22Rv1 (cell line): ENCODE measurements at regions not wholly inside any gene's neighbourhood (a gene's known extent, or its start where the extent isn't known, plus 50 kb on each side); places are given as distances from the start of the nearest gene placed in this dataset.

ENCODE experiments used
- CTCF ChIP-seq: fragments of 450-650 bp; IDR thresholded peaks from 2 replicates; pipeline ENCODE4 v1.5.1; 2017; ENCODE audit warnings: mild to moderate bottlenecking
- ZFX ChIP-seq: fragments of 450-650 bp; IDR thresholded peaks from 2 replicates; pipeline ENCODE4 v1.6.1; 2017; ENCODE audit warnings: antibody characterized with exemption, borderline replicate concordance

DNA sequence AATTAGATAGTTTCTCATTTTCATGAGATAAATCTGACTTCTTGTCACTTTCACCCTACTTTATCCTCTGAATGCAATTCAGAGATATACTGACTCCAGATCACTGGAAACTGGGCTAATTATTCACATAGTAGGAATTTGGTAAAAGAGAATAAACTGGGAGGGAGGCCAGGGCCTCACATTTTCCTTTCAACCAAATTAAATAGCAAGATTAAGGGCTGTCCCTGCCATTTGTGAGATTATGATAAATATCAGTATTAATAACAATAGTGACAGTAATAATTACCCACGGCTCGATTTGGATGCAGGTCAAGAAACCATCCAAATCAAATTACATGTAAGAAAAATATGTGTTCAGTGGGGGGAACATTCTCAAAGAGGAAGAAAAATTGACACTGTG, 140.5 kb downstream of the CD83 start:
- TF ChIP-seq CTCF (no peak), ZFX (no peak)
